ENCODE measurements at regions not wholly inside any gene's neighbourhood (a gene's known extent, or its start where the extent isn't known, plus 50 kb on each side); places are given as distances from the start of the nearest gene placed in this dataset.

DNA sequence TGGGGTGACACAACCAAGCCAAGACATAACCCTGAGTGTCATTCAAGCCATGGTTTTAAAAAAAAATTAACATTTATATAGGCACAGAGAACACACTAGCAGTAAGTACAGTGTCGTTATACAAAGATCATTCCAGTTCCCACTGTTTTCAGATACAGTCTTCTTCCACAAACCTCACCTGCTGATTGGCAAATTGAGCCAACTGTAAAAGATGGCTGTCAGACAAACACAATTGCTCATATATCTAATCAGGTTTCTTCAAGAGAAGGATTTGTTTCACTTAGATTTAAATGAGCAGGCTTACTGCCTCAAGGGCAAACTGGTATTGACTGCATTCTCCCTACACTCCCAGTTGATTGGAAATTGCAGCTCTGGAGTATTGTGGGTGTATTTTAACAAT, 308.9 kb downstream of the RBM26 start:
- no peaks in the 10 kb centered on the region for H3K27me3 ChIP-seq (ENCODE audit: control insufficient read depth, insufficient read depth, low read length)
- no peaks in the 10 kb centered on the region for H3K36me3 ChIP-seq (ENCODE audit: control insufficient read depth, insufficient read depth, low read length)
- TF ChIP-seq, protein P1, sequence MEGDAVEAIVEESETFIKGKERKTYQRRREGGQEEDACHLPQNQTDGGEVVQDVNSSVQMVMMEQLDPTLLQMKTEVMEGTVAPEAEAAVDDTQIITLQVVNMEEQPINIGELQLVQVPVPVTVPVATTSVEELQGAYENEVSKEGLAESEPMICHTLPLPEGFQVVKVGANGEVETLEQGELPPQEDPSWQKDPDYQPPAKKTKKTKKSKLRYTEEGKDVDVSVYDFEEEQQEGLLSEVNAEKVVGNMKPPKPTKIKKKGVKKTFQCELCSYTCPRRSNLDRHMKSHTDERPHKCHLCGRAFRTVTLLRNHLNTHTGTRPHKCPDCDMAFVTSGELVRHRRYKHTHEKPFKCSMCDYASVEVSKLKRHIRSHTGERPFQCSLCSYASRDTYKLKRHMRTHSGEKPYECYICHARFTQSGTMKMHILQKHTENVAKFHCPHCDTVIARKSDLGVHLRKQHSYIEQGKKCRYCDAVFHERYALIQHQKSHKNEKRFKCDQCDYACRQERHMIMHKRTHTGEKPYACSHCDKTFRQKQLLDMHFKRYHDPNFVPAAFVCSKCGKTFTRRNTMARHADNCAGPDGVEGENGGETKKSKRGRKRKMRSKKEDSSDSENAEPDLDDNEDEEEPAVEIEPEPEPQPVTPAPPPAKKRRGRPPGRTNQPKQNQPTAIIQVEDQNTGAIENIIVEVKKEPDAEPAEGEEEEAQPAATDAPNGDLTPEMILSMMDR (IDR thresholded peaks at IDR 0.05; ENCODE audit: insufficient read depth, low read length, severe bottlenecking), result no peak
- no peak overlapping the region for H3K4me3 ChIP-seq (ENCODE audit: low read depth, low read length)
- DNase-seq (ENCODE audit: low read depth) (no peak), FAIRE-seq (no peak)

DNA sequence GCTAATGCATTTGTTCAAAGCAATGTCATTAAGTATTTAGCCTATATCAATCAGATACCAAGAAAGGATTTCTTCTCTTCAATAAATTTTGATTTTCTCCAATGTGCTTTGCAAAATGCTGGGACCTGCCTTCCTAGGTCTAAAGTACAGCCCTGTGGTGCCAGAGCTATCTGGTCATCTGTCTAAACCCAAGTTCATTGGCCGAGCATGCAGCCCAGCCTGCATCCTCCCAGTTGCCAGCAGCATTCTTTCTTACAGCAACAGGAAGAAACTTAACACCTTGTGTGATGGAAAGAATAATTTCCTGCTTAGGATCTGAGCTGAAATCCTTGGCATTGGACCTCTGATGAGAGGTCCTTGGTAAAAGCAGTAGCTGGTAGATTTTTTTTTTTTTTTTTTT, 310.0 kb downstream of the RBM26 start:
- TF ChIP-seq, protein P1 (IDR thresholded peaks at IDR 0.05; ENCODE audit: insufficient read depth, low read length, severe bottlenecking), result no peak
- DNase-seq (ENCODE audit: low read depth), result no peak
- H3K36me3 ChIP-seq (ENCODE audit: control insufficient read depth, insufficient read depth, low read length), result no peaks in the 10 kb centered on the region
- no peaks in the 10 kb centered on the region for H3K27me3 ChIP-seq (ENCODE audit: control insufficient read depth, insufficient read depth, low read length)
- no peak for FAIRE-seq
- H3K4me3 ChIP-seq (ENCODE audit: low read depth, low read length), result no peak overlapping the region

DNA sequence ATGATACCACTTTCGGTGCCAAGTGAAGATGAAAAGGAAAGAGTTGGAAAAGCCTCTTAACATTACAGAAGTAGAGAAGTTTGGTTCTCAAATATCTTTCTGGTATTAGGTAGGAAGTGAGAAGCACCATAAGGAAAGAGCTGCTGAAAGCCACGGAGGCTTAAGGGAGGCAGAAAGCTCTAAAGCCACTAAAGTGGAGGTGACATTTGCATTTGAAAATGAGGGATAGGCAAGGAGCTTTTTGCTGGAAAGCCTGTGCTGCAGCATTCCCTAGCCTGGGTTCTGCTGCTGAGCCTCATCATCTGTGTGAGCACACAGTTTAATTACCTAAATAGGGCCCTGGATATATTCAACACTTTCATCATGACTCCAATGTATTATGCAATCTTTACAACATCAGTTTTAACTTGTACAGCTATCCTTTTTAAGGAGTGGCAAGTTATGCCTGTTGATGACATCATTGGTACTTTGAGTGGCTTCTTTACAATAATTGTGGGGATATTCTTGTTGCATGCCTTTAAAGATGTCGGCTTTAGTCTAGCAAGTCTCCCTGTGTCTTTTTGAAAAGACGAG, 315.4 kb downstream of the RBM26 start:
- peak; percentile 77 for DNase-seq (ENCODE audit: low read depth)

DNA sequence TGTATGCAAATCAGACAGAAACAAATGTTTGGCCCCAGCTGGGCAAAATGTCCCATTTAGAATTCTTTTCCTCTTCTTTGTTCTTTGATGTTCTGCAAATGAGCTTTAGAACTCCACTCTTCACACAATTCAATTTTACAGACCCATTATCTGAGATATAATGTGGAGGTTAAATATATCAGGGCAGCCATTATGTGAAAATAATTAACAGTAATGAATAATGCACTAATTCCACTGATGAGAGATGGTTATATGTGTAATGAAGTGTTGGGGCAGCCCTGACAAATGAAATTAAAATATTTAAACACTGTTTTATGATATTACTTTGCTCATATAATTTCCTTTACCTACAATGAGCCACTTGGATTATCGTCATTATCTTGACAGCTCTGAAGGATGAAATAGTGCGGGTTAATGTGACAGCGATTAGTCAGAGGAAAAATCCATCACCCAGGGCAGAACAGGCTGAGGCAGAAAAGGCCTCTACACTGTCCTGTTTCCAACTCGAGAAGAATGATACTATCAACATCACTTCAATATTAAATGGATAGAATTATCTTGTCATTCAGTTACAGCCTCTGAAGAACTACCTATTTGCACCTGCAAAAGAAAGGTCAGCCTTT, 321.1 kb downstream of the RBM26 start:
- Histone ChIP-seq H3K36me3 (ENCODE audit: control insufficient read depth, insufficient read depth, low read length) (no peaks in the 10 kb centered on the region), H3K27me3 (ENCODE audit: control insufficient read depth, insufficient read depth, low read length) (no peaks in the 10 kb centered on the region), H3K4me3 (ENCODE audit: low read depth, low read length) (no peak overlapping the region)
- DNase-seq (ENCODE audit: low read depth), result no peak
- no peak for FAIRE-seq
- TF ChIP-seq, protein P1 (IDR thresholded peaks at IDR 0.05; ENCODE audit: insufficient read depth, low read length, severe bottlenecking), result no peak

More for the DNA sequence above, 315.4 kb downstream of the RBM26 start:
- TF ChIP-seq, protein P1 (IDR thresholded peaks at IDR 0.05; ENCODE audit: insufficient read depth, low read length, severe bottlenecking), result no peak
- Histone ChIP-seq H3K27me3 (ENCODE audit: control insufficient read depth, insufficient read depth, low read length) (no peaks in the 10 kb centered on the region), H3K4me3 (ENCODE audit: low read depth, low read length) (no peak overlapping the region), H3K36me3 (ENCODE audit: control insufficient read depth, insufficient read depth, low read length) (no peaks in the 10 kb centered on the region)
- FAIRE-seq, result no peak

DNA sequence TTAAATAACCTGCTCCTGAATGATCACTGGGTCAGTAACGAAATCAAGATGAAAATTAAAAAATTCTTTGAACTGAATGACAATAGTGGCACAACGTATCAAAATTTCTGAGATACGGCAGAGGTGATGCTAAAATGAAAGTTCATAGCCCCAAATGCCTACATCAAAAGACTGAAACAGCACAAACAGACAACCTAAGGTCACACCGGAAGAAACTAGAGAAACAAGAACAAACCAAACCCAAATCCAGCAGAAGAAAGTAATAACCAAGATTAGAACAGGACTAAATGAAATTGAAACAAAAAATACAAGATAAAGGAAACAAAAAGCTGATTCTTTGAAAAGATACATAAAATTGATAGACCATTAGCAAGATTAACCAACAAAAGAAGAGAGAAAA, 324.1 kb downstream of the RBM26 start:
- TF ChIP-seq, protein P1 (IDR thresholded peaks at IDR 0.05; ENCODE audit: insufficient read depth, low read length, severe bottlenecking), result no peak
- FAIRE-seq, result no peak
- H3K4me3 ChIP-seq (ENCODE audit: low read depth, low read length), result no peak overlapping the region
- no peak for DNase-seq (ENCODE audit: low read depth)
- H3K27me3 ChIP-seq (ENCODE audit: control insufficient read depth, insufficient read depth, low read length), result no peaks in the 10 kb centered on the region
- H3K36me3 ChIP-seq (ENCODE audit: control insufficient read depth, insufficient read depth, low read length), result no peaks in the 10 kb centered on the region

All from bronchial epithelial cell (primary cell).